ENCODE measurements at regions not wholly inside any gene's neighbourhood (a gene's known extent, or its start where the extent isn't known, plus 50 kb on each side); places are given as distances from the start of the nearest gene placed in this dataset.

DNA sequence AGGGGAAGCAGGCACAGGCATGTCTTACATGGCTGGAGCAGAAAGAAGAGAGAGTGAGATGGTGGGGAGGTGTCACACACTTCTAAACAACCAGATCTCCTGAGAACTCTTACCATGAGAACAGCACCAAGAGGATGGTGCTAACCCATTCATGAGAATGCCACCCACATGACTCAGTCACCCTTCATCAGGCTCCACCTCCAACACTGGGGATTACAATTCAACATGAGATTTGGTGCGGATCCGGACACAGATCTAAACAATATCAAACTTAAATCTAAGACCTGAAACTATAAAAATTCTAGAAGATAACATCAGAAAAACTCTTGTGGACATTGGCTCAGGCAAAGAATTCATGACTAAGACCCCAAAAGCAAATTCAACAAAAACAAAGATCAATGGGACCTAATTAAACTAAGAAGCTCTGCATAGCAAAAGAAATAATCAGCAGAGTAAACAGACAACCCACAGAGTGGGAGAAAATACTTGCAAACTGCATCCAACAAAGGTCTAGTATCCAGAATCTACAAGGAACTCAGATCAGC lies 65.4 kb downstream of the SPATA31C2 start:
- TF ChIP-seq, protein P1, sequence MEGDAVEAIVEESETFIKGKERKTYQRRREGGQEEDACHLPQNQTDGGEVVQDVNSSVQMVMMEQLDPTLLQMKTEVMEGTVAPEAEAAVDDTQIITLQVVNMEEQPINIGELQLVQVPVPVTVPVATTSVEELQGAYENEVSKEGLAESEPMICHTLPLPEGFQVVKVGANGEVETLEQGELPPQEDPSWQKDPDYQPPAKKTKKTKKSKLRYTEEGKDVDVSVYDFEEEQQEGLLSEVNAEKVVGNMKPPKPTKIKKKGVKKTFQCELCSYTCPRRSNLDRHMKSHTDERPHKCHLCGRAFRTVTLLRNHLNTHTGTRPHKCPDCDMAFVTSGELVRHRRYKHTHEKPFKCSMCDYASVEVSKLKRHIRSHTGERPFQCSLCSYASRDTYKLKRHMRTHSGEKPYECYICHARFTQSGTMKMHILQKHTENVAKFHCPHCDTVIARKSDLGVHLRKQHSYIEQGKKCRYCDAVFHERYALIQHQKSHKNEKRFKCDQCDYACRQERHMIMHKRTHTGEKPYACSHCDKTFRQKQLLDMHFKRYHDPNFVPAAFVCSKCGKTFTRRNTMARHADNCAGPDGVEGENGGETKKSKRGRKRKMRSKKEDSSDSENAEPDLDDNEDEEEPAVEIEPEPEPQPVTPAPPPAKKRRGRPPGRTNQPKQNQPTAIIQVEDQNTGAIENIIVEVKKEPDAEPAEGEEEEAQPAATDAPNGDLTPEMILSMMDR (IDR thresholded peaks at IDR 0.05), result no peak
- TF ChIP-seq POLR2A (IDR thresholded peaks at IDR 0.05), result no peak
